Stomach (tissue), 4 donors: ENCODE measurements at regions not wholly inside any gene's neighbourhood (a gene's known extent, or its start where the extent isn't known, plus 50 kb on each side); places are given as distances from the start of the nearest gene placed in this dataset.

Experiments
- CTCF ChIP-seq, 7 experiments: fragments of 450-650 bp in 4 of 7; fragments of 200-600 bp in 3 of 7; sonication (generic) in 3 of 7; IDR thresholded peaks; one replicate each; pipeline ENCODE4 v1.5.1; 2016 to 2019; ENCODE audit warnings: antibody characterized with exemption in 7 of 7, control low read depth in 2 of 7, mild to moderate bottlenecking in 1 of 7
- POLR2A ChIP-seq, 4 donors: fragments of 450-650 bp; IDR thresholded peaks; one replicate each; pipeline ENCODE4 v1.6.1; 2016; ENCODE audit warnings: antibody characterized with exemption in 4 of 4, control low read depth in 2 of 4, mild to moderate bottlenecking in 1 of 4, moderate library complexity in 1 of 4
- POLR2AphosphoS5 ChIP-seq, 3 donors: sonication (generic); formaldehyde crosslinking; IDR thresholded peaks; one replicate each; pipeline ENCODE4 v1.6.1; 2016; ENCODE audit warnings: antibody characterized with exemption in 3 of 3

GRCh38 chr2:129779783-129780182 is 199.7 kb upstream of the RAB6C start:
- TF ChIP-seq CTCF (IDR thresholded peaks at IDR 0.05) (no peak), POLR2AphosphoS5 (IDR thresholded peaks at IDR 0.05) (no peak), POLR2A (IDR thresholded peaks at IDR 0.05) (no peak)
